ENCODE measurements at regions not wholly inside any gene's neighbourhood (a gene's known extent, or its start where the extent isn't known, plus 50 kb on each side); places are given as distances from the start of the nearest gene placed in this dataset.
"Not testable (repeated sequence)": the region's sequence is repeated elsewhere in the genome, so short reads cannot be mapped to it uniquely, and the experiment has no call there.

DNA sequence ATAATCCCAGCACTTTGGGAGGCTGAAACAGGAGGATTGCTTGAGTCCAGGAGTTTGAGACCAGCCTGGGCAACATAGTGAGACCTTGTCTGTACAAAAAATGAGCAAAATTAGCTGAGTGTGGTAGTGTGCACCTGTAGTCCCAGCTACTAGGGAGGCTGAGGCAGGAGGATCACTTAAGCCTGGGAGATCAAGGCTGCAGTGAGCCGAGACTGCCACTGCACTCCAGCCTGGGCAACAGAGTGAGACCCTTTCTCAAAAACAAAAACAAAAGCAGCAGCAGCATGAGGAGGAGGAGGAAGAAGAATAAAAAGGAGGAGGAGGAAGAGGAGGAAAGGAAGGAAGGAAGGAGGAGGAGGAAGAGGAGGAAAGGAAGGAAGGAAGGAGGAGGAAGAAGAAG is 116.5 kb upstream of the TDRD3 start:
- not testable (repeated sequence) for H3K27ac ChIP-seq (ENCODE audit: low read depth in 2 of 2, low read length in 1 of 2); H3K27me3 ChIP-seq (ENCODE audit: control insufficient read depth in 1 of 2, insufficient read depth in 2 of 2, low read length in 2 of 2); H3K9me3 ChIP-seq (ENCODE audit: control insufficient read depth in 2 of 2, insufficient read depth in 1 of 2, low read depth in 1 of 2, low read length in 1 of 2); H3K4me1 ChIP-seq (ENCODE audit: control insufficient read depth in 2 of 2, insufficient read depth in 2 of 2, low read length in 1 of 2); H3K4me3 ChIP-seq (ENCODE audit: low read depth in 1 of 2, low read length in 2 of 2); H3K36me3 ChIP-seq (ENCODE audit: control insufficient read depth in 2 of 2, insufficient read depth in 2 of 2, low read length in 1 of 2)
- WGBS, 2 donors = 100% methylated on average over 1 of the region's 1 CpG

DNA sequence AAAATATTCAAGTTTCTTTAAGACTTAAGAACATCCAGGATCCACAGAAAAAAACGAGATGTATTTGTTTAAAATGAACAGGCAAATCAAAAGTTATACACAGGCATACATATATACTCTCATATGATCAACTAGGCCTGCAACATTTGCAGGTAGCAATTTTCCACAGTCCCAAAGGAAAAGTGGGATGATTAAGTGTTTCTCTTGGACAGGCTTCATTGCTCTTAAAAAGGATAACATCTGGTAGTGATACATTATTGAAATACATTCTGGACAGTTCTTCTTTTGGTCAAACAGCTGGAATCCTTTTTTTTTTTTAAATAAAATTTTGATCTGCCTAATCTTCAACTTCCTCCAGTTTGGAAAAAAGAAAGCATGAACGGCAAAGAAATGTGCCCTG is 114.8 kb upstream of the TDRD3 start:
- Histone ChIP-seq H3K36me3 (ENCODE audit: control insufficient read depth in 2 of 2, insufficient read depth in 2 of 2, low read length in 1 of 2) (no peaks in the 10 kb centered on the region), H3K27ac (ENCODE audit: low read depth in 2 of 2, low read length in 1 of 2) (no peak overlapping the region), H3K9me3 (ENCODE audit: control insufficient read depth in 2 of 2, insufficient read depth in 1 of 2, low read depth in 1 of 2, low read length in 1 of 2) (peaks cover 0 to 2% of the 10 kb centered on the region in 2 donors), H3K4me3 (ENCODE audit: low read depth in 1 of 2, low read length in 2 of 2) (no peak overlapping the region), H3K4me1 (ENCODE audit: control insufficient read depth in 2 of 2, insufficient read depth in 2 of 2, low read length in 1 of 2) (no peaks in the 10 kb centered on the region), H3K27me3 (ENCODE audit: control insufficient read depth in 1 of 2, insufficient read depth in 2 of 2, low read length in 2 of 2) (no peaks in the 10 kb centered on the region)
- 25 to 38% methylated on average over 2 of the region's 2 CpGs for WGBS, 2 donors

DNA sequence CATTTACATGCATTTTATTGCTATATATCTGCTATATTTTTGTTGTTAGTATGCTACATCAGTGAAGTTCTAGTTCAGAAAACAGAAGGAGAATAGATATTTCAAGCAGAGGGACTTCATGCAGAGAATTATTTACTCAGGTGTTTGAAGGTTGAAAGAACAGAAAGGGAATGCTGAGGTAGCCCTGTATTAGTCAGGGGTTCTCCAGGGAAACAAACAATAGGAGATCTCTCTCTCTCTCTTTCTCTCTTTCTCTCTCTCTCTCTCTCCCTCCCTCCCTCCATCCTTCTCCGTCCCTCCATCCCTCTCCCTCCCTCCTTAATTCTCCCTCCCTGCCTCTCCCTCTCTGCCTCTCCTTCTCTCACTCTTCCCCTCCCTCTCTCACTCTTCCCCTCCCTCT is 114.3 kb upstream of the TDRD3 start:
- Histone ChIP-seq H3K27me3 (ENCODE audit: control insufficient read depth in 1 of 2, insufficient read depth in 2 of 2, low read length in 2 of 2) (no peaks in the 10 kb centered on the region), H3K9me3 (ENCODE audit: control insufficient read depth in 2 of 2, insufficient read depth in 1 of 2, low read depth in 1 of 2, low read length in 1 of 2) (peaks cover 0 to 2% of the 10 kb centered on the region in 2 donors), H3K36me3 (ENCODE audit: control insufficient read depth in 2 of 2, insufficient read depth in 2 of 2, low read length in 1 of 2) (no peaks in the 10 kb centered on the region), H3K4me1 (ENCODE audit: control insufficient read depth in 2 of 2, insufficient read depth in 2 of 2, low read length in 1 of 2) (no peaks in the 10 kb centered on the region), H3K4me3 (ENCODE audit: low read depth in 1 of 2, low read length in 2 of 2) (no peak overlapping the region), H3K27ac (ENCODE audit: low read depth in 2 of 2, low read length in 1 of 2) (no peak overlapping the region)
- 27 to 56% methylated on average over 1 of the region's 1 CpG for WGBS, 2 donors

DNA sequence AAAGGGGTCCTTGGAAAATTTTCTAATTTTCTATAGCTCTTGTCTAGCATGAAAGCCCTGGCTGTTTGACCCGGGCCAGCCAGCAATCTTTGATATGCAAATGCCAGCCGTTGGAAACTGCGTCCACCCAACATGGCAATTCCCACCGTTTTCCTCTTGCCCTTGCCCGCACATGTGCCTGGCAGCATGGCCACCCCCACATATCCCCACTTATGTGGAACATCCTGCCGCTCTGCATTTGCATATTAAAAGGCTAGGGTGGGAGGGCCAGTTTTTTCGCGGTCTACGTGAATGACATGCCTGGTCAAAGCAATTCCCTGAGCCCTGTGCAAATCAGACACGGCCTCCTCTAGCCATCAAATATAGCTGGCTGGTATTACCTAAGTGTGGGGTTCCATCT is 110.3 kb upstream of the TDRD3 start:
- Histone ChIP-seq H3K27ac (ENCODE audit: low read depth in 2 of 2, low read length in 1 of 2) (no peak overlapping the region), H3K4me3 (ENCODE audit: low read depth in 1 of 2, low read length in 2 of 2) (no peak overlapping the region)
- WGBS, 2 donors = 91 to 92% methylated on average over 10 of the region's 10 CpGs

DNA sequence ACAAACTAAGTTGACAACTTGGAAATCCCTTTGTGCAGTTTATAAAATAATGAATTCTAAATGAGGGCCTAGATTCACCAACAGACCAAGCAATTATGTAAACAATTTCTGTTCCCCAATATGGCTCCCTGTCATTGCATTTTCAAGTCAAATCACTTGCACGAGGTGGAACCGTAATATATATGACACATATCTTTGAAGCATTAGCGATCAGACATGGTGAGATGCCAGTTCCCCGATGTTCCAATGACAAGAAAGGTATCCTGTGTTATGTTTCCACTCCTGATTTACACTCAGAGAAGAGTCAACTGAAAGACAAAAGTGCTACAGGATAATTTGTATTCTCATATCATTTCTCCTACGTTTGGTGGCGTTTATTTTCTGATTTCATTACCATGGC is 108.5 kb upstream of the TDRD3 start:
- WGBS, 2 donors = 68 to 74% methylated on average over 6 of the region's 6 CpGs
- Histone ChIP-seq H3K36me3 (ENCODE audit: control insufficient read depth in 2 of 2, insufficient read depth in 2 of 2, low read length in 1 of 2) (no peaks in the 10 kb centered on the region), H3K9me3 (ENCODE audit: control insufficient read depth in 2 of 2, insufficient read depth in 1 of 2, low read depth in 1 of 2, low read length in 1 of 2) (peaks cover 0 to 2% of the 10 kb centered on the region in 2 donors)

More for the DNA sequence above, 110.3 kb upstream of the TDRD3 start:
- Histone ChIP-seq H3K27me3 (ENCODE audit: control insufficient read depth in 1 of 2, insufficient read depth in 2 of 2, low read length in 2 of 2) (no peaks in the 10 kb centered on the region), H3K36me3 (ENCODE audit: control insufficient read depth in 2 of 2, insufficient read depth in 2 of 2, low read length in 1 of 2) (no peaks in the 10 kb centered on the region), H3K9me3 (ENCODE audit: control insufficient read depth in 2 of 2, insufficient read depth in 1 of 2, low read depth in 1 of 2, low read length in 1 of 2) (peaks cover 0 to 2% of the 10 kb centered on the region in 2 donors), H3K4me1 (ENCODE audit: control insufficient read depth in 2 of 2, insufficient read depth in 2 of 2, low read length in 1 of 2) (no peaks in the 10 kb centered on the region)

DNA sequence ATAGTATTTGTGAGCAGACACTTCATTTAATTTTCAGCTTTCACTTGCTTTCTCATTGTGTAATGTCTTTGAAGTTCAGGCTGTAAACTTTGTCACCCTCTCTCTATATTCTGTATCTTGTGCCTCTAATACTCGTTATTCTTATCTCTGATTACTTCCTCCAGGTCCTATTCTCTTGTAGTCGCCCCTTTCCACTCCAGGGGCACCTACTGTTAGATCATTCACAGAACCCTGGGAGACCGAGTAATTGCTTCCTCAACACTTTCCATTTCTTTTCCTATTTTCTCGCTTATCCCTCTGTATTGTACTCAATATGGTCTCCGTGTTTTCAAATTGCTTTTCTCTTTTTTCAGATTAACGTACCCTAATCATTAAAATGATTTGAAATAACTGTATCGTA is 93.9 kb upstream of the TDRD3 start:
- WGBS, 2 donors = 62 to 69% methylated on average over 7 of the region's 7 CpGs
- no peaks in the 10 kb centered on the region for H3K4me1 ChIP-seq (ENCODE audit: control insufficient read depth in 2 of 2, insufficient read depth in 2 of 2, low read length in 1 of 2)
- H3K9me3 ChIP-seq (ENCODE audit: control insufficient read depth in 2 of 2, insufficient read depth in 1 of 2, low read depth in 1 of 2, low read length in 1 of 2) = no peaks in the 10 kb centered on the region
- H3K36me3 ChIP-seq (ENCODE audit: control insufficient read depth in 2 of 2, insufficient read depth in 2 of 2, low read length in 1 of 2) = no peaks in the 10 kb centered on the region
- H3K4me3 ChIP-seq (ENCODE audit: low read depth in 1 of 2, low read length in 2 of 2) = no peak overlapping the region
- no peaks in the 10 kb centered on the region for H3K27me3 ChIP-seq (ENCODE audit: control insufficient read depth in 1 of 2, insufficient read depth in 2 of 2, low read length in 2 of 2)
- H3K27ac ChIP-seq (ENCODE audit: low read depth in 2 of 2, low read length in 1 of 2) = no peak overlapping the region

More for the DNA sequence above, 108.5 kb upstream of the TDRD3 start:
- H3K27ac ChIP-seq (ENCODE audit: low read depth in 2 of 2, low read length in 1 of 2) = no peak overlapping the region
- no peak overlapping the region for H3K4me3 ChIP-seq (ENCODE audit: low read depth in 1 of 2, low read length in 2 of 2)
- no peaks in the 10 kb centered on the region for H3K27me3 ChIP-seq (ENCODE audit: control insufficient read depth in 1 of 2, insufficient read depth in 2 of 2, low read length in 2 of 2)
- no peaks in the 10 kb centered on the region for H3K4me1 ChIP-seq (ENCODE audit: control insufficient read depth in 2 of 2, insufficient read depth in 2 of 2, low read length in 1 of 2)

DNA sequence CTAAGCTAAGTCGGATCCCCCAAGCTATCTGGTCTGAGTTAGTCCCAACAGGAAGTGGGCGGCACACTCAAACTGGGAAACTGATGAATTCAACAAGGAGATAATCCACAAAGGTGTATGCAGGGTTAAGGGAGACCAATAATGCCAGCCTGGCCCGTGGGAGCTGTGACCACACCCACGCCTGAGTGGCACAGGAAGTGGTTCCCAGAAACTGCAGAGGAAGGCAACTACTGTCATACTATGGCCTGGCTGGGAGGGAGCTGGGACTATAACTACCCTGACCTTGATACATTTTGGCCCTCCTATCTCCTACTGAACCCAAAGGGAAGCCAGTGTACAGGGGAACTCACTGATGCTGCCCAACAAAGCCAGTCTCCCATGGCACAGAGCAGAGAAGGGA is 85.5 kb upstream of the TDRD3 start:
- Histone ChIP-seq H3K27me3 (ENCODE audit: control insufficient read depth in 1 of 2, insufficient read depth in 2 of 2, low read length in 2 of 2) (peaks cover 0 to 2% of the 10 kb centered on the region in 2 donors), H3K27ac (ENCODE audit: low read depth in 2 of 2, low read length in 1 of 2) (no peak overlapping the region), H3K4me3 (ENCODE audit: low read depth in 1 of 2, low read length in 2 of 2) (no peak overlapping the region), H3K36me3 (ENCODE audit: control insufficient read depth in 2 of 2, insufficient read depth in 2 of 2, low read length in 1 of 2) (no peaks in the 10 kb centered on the region), H3K4me1 (ENCODE audit: control insufficient read depth in 2 of 2, insufficient read depth in 2 of 2, low read length in 1 of 2) (no peaks in the 10 kb centered on the region), H3K9me3 (ENCODE audit: control insufficient read depth in 2 of 2, insufficient read depth in 1 of 2, low read depth in 1 of 2, low read length in 1 of 2) (no peaks in the 10 kb centered on the region)
- 65 to 72% methylated on average over 4 of the region's 4 CpGs for WGBS, 2 donors

DNA sequence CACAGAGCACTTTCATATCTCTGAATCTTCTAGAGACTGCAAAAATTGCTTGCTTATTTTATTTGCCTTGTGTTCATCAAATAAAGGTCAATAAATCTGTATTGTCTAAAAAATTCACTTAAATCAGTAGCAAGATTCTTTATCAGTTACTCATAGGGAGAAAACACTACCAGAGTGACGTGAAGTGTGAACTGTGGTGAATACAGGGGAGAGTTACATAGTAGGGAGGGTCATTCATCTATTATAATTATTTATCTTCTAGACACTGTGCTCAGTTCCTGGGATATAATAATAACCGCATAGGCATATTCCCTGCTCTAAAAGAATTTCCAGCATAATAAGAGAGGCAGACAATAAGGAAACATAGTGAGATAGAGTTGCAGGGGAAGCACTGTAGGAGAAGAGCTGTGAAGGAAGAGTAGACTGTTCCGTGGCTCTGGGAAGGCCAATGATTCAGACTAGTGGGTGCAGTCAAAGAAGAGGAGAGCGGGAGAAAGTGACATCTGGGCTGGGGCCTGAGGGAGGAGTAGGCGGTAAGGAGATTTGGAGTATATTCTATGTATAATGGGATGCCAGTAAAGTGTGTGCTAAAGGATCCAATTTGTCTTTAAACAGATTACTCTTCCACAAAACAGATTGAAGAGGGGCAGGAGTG is 84.0 kb upstream of the TDRD3 start:
- no peak overlapping the region for H3K27ac ChIP-seq (ENCODE audit: low read depth in 2 of 2, low read length in 1 of 2)
- WGBS, 2 donors = 78% methylated on average over 5 of the region's 5 CpGs
- H3K4me1 ChIP-seq (ENCODE audit: control insufficient read depth in 2 of 2, insufficient read depth in 2 of 2, low read length in 1 of 2) = no peaks in the 10 kb centered on the region
- H3K4me3 ChIP-seq (ENCODE audit: low read depth in 1 of 2, low read length in 2 of 2) = no peak overlapping the region
- H3K36me3 ChIP-seq (ENCODE audit: control insufficient read depth in 2 of 2, insufficient read depth in 2 of 2, low read length in 1 of 2) = no peaks in the 10 kb centered on the region
- H3K9me3 ChIP-seq (ENCODE audit: control insufficient read depth in 2 of 2, insufficient read depth in 1 of 2, low read depth in 1 of 2, low read length in 1 of 2) = no peaks in the 10 kb centered on the region
- H3K27me3 ChIP-seq (ENCODE audit: control insufficient read depth in 1 of 2, insufficient read depth in 2 of 2, low read length in 2 of 2) = peaks cover 0 to 2% of the 10 kb centered on the region in 2 donors

DNA sequence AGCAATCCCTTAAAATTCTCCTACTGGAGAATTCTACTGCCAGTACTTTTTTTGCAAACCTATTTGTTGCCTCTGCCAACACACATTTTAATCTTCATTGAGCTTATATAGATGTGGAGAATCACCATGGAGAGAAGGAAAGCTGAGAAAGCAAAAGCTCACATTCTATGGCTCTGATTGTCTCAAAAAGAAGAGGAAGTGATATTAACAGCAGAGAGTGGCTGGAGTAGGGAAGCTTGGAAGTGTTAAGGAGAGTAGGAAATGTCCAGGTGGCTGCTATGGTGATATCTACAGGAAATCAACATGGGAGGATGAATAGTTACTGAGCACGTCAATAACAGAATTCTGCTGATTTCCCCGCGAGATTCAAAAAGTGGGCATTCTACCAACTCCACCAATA is 78.8 kb upstream of the TDRD3 start:
- Histone ChIP-seq H3K4me1 (ENCODE audit: control insufficient read depth in 2 of 2, insufficient read depth in 2 of 2, low read length in 1 of 2) (no peaks in the 10 kb centered on the region), H3K9me3 (ENCODE audit: control insufficient read depth in 2 of 2, insufficient read depth in 1 of 2, low read depth in 1 of 2, low read length in 1 of 2) (no peaks in the 10 kb centered on the region), H3K27ac (ENCODE audit: low read depth in 2 of 2, low read length in 1 of 2) (no peak overlapping the region), H3K36me3 (ENCODE audit: control insufficient read depth in 2 of 2, insufficient read depth in 2 of 2, low read length in 1 of 2) (no peaks in the 10 kb centered on the region), H3K4me3 (ENCODE audit: low read depth in 1 of 2, low read length in 2 of 2) (no peak overlapping the region), H3K27me3 (ENCODE audit: control insufficient read depth in 1 of 2, insufficient read depth in 2 of 2, low read length in 2 of 2) (peaks cover 0 to under 1% of the 10 kb centered on the region in 2 donors)
- 69 to 82% methylated on average over 3 of the region's 3 CpGs for whole genome bisulfite sequencing, 2 donors

DNA sequence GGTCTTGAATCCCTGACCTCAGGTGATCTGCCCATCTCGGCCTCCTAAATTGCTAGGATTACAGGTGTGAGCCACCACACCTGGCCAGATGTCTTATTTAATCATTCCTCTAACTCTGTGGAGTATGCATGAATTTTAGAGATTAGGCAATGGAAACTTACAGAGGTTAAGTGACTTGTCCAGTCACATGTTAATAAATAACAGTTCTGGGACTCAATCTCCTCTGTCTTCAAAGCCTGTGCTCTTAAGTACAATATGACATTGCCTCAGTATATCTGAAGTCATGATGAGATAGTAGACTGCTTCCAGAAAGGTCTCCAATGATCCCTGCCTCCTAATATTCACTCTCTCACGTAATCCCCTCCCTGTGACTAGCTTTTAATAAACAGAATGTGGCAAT is 72.9 kb upstream of the TDRD3 start:
- H3K36me3 ChIP-seq (ENCODE audit: control insufficient read depth in 2 of 2, insufficient read depth in 2 of 2, low read length in 1 of 2) = no peaks in the 10 kb centered on the region
- H3K9me3 ChIP-seq (ENCODE audit: control insufficient read depth in 2 of 2, insufficient read depth in 1 of 2, low read depth in 1 of 2, low read length in 1 of 2) = no peaks in the 10 kb centered on the region
- no peak overlapping the region for H3K4me3 ChIP-seq (ENCODE audit: low read depth in 1 of 2, low read length in 2 of 2)
- 84 to 91% methylated on average over 2 of the region's 2 CpGs for WGBS, 2 donors
- H3K27me3 ChIP-seq (ENCODE audit: control insufficient read depth in 1 of 2, insufficient read depth in 2 of 2, low read length in 2 of 2) = no peaks in the 10 kb centered on the region
- no peaks in the 10 kb centered on the region for H3K4me1 ChIP-seq (ENCODE audit: control insufficient read depth in 2 of 2, insufficient read depth in 2 of 2, low read length in 1 of 2)
- H3K27ac ChIP-seq (ENCODE audit: low read depth in 2 of 2, low read length in 1 of 2) = no peak overlapping the region

Data from esophagus (tissue), 2 donors.